IMR-90 (cell line): ENCODE measurements at regions not wholly inside any gene's neighbourhood (a gene's known extent, or its start where the extent isn't known, plus 50 kb on each side); places are given as distances from the start of the nearest gene placed in this dataset.

ENCODE experiments used
- ATAC-seq: fragments of 200-7000 bp; cut with Tn5 transposase; 2 replicates; pipeline ENCODE4 v1.9.1; 2020; ENCODE audit warnings: low read depth, mild to moderate bottlenecking, moderate library complexity
- BruUV-seq: library from RNA; stranded (reverse); fragments of 400-500 nt; replicated peaks from 2 replicates; lab custom pipeline; 2021; lab: Mats Ljungman, UMichigan
- CTCF ChIA-PET: fragments of 300-600 bp; formaldehyde crosslinking; extraction: SDS; loops from one replicate; lab custom pipeline; 2021; ENCODE audit warnings: antibody characterized with exemption; lab: Yijun Ruan, JAX
- POLR2A ChIA-PET: fragments of 300-600 bp; sonication (Branson Sonifier 250); formaldehyde crosslinking; loops from one replicate; lab custom pipeline; 2022; ENCODE audit warnings: antibody characterized with exemption; ENCODE audit not compliant: unreplicated experiment; lab: Charles Lee
- DNase-seq: peaks from one replicate; pipeline ENCODE4 v3.0.0; 2013
- H2AFZ ChIP-seq: replicated peaks from 2 replicates; pipeline ENCODE3; 2013; ENCODE audit warnings: low read length, mild to moderate bottlenecking; ENCODE audit not compliant: poor library complexity
- H2AK5ac ChIP-seq: 2 replicates; pipeline ENCODE4 v1.6.1; 2013; ENCODE audit warnings: low read depth, low read length, inconsistent platforms
- H2AK9ac ChIP-seq: replicated peaks from 2 replicates; pipeline ENCODE3; 2013; ENCODE audit warnings: mild to moderate bottlenecking, low read depth, low read length, moderate library complexity; ENCODE audit not compliant: poor library complexity
- H2BK120ac ChIP-seq: 2 replicates; pipeline ENCODE4 v1.6.1; 2013; ENCODE audit warnings: low read depth, low read length, inconsistent platforms
- H2BK15ac ChIP-seq: 3 replicates; pipeline ENCODE4 v1.6.1; 2013; ENCODE audit warnings: low read depth, low read length, inconsistent platforms
- H2BK20ac ChIP-seq: 2 replicates; pipeline ENCODE4 v1.6.1; 2013; ENCODE audit warnings: low read depth, mild to moderate bottlenecking, inconsistent platforms, low read length, moderate library complexity
- H2BK5ac ChIP-seq: 2 replicates; pipeline ENCODE4 v1.6.1; 2013; ENCODE audit warnings: mild to moderate bottlenecking, low read depth, low read length, inconsistent platforms; ENCODE audit not compliant: poor library complexity, severe bottlenecking
- H3K14ac ChIP-seq: replicated peaks from 2 replicates; pipeline ENCODE4 v1.6.1; 2013; ENCODE audit warnings: low read depth, low read length, inconsistent platforms
- H3K18ac ChIP-seq: 2 replicates; pipeline ENCODE4 v1.6.1; 2013; ENCODE audit warnings: low read depth, low read length, control low read depth
- H3K23ac ChIP-seq: 2 replicates; pipeline ENCODE4 v1.6.1; 2013; ENCODE audit warnings: low read depth, low read length, inconsistent platforms
- H3K27ac ChIP-seq: 2 replicates; pipeline ENCODE4 v1.5.1; 2013; ENCODE audit warnings: mild to moderate bottlenecking, control low read depth, low read length; ENCODE audit not compliant: insufficient read depth
- H3K27me3 ChIP-seq: 2 replicates; pipeline ENCODE4 v1.6.1; 2013; ENCODE audit warnings: low read length; ENCODE audit not compliant: control insufficient read depth, insufficient read depth
- H3K36me3 ChIP-seq: 2 replicates; pipeline ENCODE4 v1.6.1; 2013; ENCODE audit warnings: low read length, mixed read lengths; ENCODE audit not compliant: control insufficient read depth, insufficient read depth
- H3K4ac ChIP-seq: 2 replicates; pipeline ENCODE4 v1.6.1; 2013; ENCODE audit warnings: low read depth, low read length, inconsistent platforms
- H3K4me1 ChIP-seq: 2 replicates; pipeline ENCODE4 v1.6.1; 2013; ENCODE audit warnings: low read length, mixed read lengths; ENCODE audit not compliant: control insufficient read depth, insufficient read depth
- H3K4me2 ChIP-seq: 2 replicates; pipeline ENCODE4 v1.6.1; 2013; ENCODE audit warnings: low read depth, mild to moderate bottlenecking, control low read depth, low read length, moderate library complexity
- H3K4me3 ChIP-seq: 2 replicates; pipeline ENCODE4 v1.5.1; 2013; ENCODE audit warnings: low read depth, mild to moderate bottlenecking, control low read depth, low read length, moderate library complexity; ENCODE audit not compliant: insufficient read depth
- H3K56ac ChIP-seq: 2 replicates; pipeline ENCODE4 v1.6.1; 2013; ENCODE audit warnings: low read length, inconsistent platforms; ENCODE audit not compliant: insufficient read depth; ENCODE audit errors: extremely low read depth
- H3K79me1 ChIP-seq, 2 experiments: 2 replicates each; pipeline ENCODE4 v1.6.1; 2013; ENCODE audit warnings: low read length in 2 of 2, inconsistent platforms in 1 of 2, low read depth in 1 of 2
- H3K9ac ChIP-seq: 2 replicates; pipeline ENCODE4 v1.6.1; 2013; ENCODE audit warnings: low read depth, low read length, control low read depth
- H3K9me1 ChIP-seq: 2 replicates; pipeline ENCODE4 v1.6.1; 2013; ENCODE audit warnings: low read length, inconsistent platforms; ENCODE audit not compliant: insufficient read depth
- H3K9me3 ChIP-seq: 2 replicates; pipeline ENCODE4 v1.6.1; 2013; ENCODE audit warnings: low read length; ENCODE audit not compliant: control insufficient read depth, insufficient read depth
- H4K20me1 ChIP-seq: 2 replicates; pipeline ENCODE4 v1.6.1; 2013; ENCODE audit warnings: low read length, inconsistent platforms; ENCODE audit not compliant: insufficient read depth
- H4K5ac ChIP-seq: 2 replicates; pipeline ENCODE4 v1.6.1; 2013; ENCODE audit warnings: mild to moderate bottlenecking, low read depth, low read length, control low read depth
- H4K8ac ChIP-seq, 2 experiments: 2 replicates each; pipeline ENCODE4 v1.6.1; 2013; ENCODE audit warnings: low read depth in 2 of 2, low read length in 2 of 2, control low read depth in 1 of 2, inconsistent platforms in 1 of 2
- H4K91ac ChIP-seq: 2 replicates; pipeline ENCODE4 v1.6.1; 2013; ENCODE audit warnings: low read depth, low read length, inconsistent platforms; ENCODE audit not compliant: insufficient read depth
- BHLHE40 ChIP-seq: fragments of 150-350 bp; IDR thresholded peaks from 2 replicates; pipeline ENCODE4 v1.6.1; 2016; ENCODE audit warnings: mild to moderate bottlenecking, low read depth, low read length
- WGBS, 2 experiments: methylation state at CpG; one replicate each; pipeline versions ENCODE4 v1.1.5 to v1.1.7; 2013; ENCODE audit warnings: missing lambda C conversion rate in 2 of 2; ENCODE audit not compliant: insufficient read length in 1 of 2; ENCODE audit errors: extremely low coverage in 2 of 2; 5-methylcytosine and 5-hydroxymethylcytosine counted together
- dilution Hi-C: fragments of 300-500 bp; cut with HindIII; formaldehyde crosslinking; loops from one replicate; pipeline ENCODE4 v1.14.3; 2018; ENCODE audit warnings: low sequenced_read_pairs; ENCODE audit not compliant: unreplicated experiment
- in situ Hi-C: fragments of 300-500 bp; cut with MboI; formaldehyde crosslinking; loops from 3 replicates; pipeline ENCODE4 v1.14.3; 2019; ENCODE audit warnings: low sequenced_read_pairs, inconsistent platforms, mixed read lengths
- intact Hi-C: fragments of 100-400 bp; cut with micrococcal nuclease; formaldehyde crosslinking; loops from 2 replicates; pipeline ENCODE4 v1.10.0; 2022
- TF ChIP-seq, protein P1 (sequence below): fragments of 150-350 bp; IDR thresholded peaks from 2 replicates; pipeline ENCODE4 v1.6.1; 2017; ENCODE audit warnings: mild to moderate bottlenecking, antibody characterized with exemption, low read length, low read depth

DNA sequence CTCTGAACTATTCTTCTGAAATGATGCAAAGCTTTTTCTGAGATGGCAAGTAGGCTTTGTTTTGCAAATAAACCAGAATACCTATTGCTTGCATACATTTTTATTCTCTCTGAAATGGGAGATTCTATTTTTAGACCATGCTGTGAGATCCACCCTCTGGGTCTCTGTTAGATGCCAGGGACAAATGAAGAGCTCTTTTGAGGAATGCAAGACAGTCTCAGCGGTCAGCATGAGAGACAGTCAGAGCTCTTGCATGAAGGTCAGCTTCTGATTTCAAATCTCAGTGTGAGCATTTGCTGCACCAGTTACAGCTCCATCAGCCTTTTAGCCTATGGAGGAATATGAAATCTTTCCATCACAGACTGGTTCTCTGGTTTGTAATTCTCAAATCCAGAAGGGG, 429.9 kb upstream of the KLF6 start:
- Histone ChIP-seq H3K23ac (no peak overlapping the region), H2BK5ac (no peak overlapping the region), H3K27ac (no peak overlapping the region), H3K9me1 (no peaks in the 10 kb centered on the region), H4K20me1 (no peaks in the 10 kb centered on the region), H3K18ac (no peak overlapping the region), H4K8ac (no peak overlapping the region), H3K56ac (no peak overlapping the region), H3K9me3 (no peaks in the 10 kb centered on the region), H2AFZ (no peak overlapping the region), H4K5ac (no peak overlapping the region), H3K79me1 (no peaks in the 10 kb centered on the region), H2BK20ac (no peak overlapping the region), H2BK120ac (no peak overlapping the region), H3K4me1 (0 out of 2 replicates have a peak, but pooled peaks cover 2% of the 10 kb centered on the region), H3K9ac (no peak overlapping the region), H3K4ac (no peak overlapping the region), H3K14ac (no peak overlapping the region), H3K4me2 (no peak overlapping the region), H2AK9ac (no peak overlapping the region), H2AK5ac (no peak overlapping the region), H4K91ac (no peak overlapping the region), H3K36me3 (no peaks in the 10 kb centered on the region), H3K4me3 (no peak overlapping the region), H2BK15ac (no peak overlapping the region), H3K27me3 (no peaks in the 10 kb centered on the region)
- WGBS, 2 experiments = no CpG with 5 or more reads among the region's 1 CpG
- DNase-seq (no peak), ATAC-seq (no peak)
- ChIA-PET CTCF (no interaction called here), POLR2A (interaction anchor here (0.6 kb wide), 1 partner anchor 31 kb away, joined by 3 read pairs; no protein-coding TSS in a partner anchor)
- intact Hi-C loops = no loop called here
- TF ChIP-seq, protein P1, sequence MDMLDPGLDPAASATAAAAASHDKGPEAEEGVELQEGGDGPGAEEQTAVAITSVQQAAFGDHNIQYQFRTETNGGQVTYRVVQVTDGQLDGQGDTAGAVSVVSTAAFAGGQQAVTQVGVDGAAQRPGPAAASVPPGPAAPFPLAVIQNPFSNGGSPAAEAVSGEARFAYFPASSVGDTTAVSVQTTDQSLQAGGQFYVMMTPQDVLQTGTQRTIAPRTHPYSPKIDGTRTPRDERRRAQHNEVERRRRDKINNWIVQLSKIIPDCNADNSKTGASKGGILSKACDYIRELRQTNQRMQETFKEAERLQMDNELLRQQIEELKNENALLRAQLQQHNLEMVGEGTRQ = no peak
- no peak for TF ChIP-seq BHLHE40
- no TSS peak for BruUV-seq
- dilution Hi-C loops = no loop called here
- in situ Hi-C loops = no loop called here
